Body of pancreas (tissue), 4 donors: ENCODE measurements at regions not wholly inside any gene's neighbourhood (a gene's known extent, or its start where the extent isn't known, plus 50 kb on each side); places are given as distances from the start of the nearest gene placed in this dataset.

Source experiments
- CTCF ChIP-seq, 7 experiments: fragments of 450-650 bp in 4 of 7; fragments of 200-600 bp in 3 of 7; sonication (generic) in 3 of 7; IDR thresholded peaks; one replicate each; pipeline ENCODE4 v1.5.1; 2016 to 2019; ENCODE audit warnings: antibody characterized with exemption in 7 of 7
- POLR2A ChIP-seq, 3 donors: fragments of 450-650 bp; IDR thresholded peaks; one replicate each; pipeline ENCODE4 v1.6.1; 2016; ENCODE audit warnings: antibody characterized with exemption in 3 of 3, mild to moderate bottlenecking in 2 of 3

GRCh38 chr2:41726364-41726763 lies 321.5 kb upstream of the PKDCC start:
- TF ChIP-seq POLR2A (IDR thresholded peaks at IDR 0.05) (no peak), CTCF (IDR thresholded peaks at IDR 0.05) (no peak)
